GM19193 (cell line): ENCODE measurements at regions not wholly inside any gene's neighbourhood (a gene's known extent, or its start where the extent isn't known, plus 50 kb on each side); places are given as distances from the start of the nearest gene placed in this dataset.

Experiments used
- POLR2A ChIP-seq: IDR thresholded peaks from 4 replicates; pipeline ENCODE4 v1.6.1; 2011; ENCODE audit not compliant: insufficient read depth, insufficient read length; ENCODE audit errors: extremely low read depth

DNA sequence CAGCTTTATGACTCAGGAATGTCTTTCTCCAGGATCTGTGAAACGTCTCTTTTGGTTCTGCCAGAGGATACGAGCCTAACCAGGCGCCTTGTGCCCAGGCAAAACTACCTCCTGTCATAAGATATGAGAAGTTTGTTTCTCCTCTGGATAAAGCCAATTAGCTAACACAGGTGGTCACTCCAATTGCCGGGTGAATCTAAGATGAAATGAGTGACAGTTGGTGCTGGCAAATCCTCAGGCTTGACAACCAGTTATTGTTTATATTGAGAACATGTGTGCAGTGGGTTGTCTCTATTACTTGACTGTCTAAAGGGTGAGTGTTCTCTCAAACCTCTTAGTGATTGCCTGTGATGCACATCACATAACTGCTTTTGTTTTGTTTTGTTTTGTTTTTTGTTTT is 449.1 kb downstream of the XPNPEP1 start:
- no peak for TF ChIP-seq POLR2A

- TF ChIP-seq POLR2A, result no peak
These were observed 455.8 kb downstream of the XPNPEP1 start for GRCh38 chr10:109467551-109467950.

DNA sequence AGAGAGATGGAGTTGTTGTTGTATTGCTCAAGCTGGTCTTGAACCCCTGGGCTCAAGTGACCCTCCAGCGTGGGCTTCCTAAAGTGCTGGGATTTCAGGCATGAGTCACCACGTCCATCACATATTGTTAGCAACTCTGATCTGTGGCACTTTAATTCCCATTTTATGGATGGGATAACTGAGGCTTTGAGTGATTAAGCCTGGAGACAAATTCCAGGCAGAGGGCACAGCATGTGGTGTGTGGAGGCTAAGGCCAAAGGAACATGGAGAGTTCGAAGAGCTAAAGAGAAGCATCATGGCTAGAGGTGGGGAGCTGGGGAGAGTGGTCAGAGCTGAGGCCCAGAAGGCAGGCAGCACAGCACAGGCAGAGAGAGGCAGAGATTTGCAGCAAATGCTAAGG is 458.4 kb downstream of the XPNPEP1 start:
- no peak for TF ChIP-seq POLR2A

DNA sequence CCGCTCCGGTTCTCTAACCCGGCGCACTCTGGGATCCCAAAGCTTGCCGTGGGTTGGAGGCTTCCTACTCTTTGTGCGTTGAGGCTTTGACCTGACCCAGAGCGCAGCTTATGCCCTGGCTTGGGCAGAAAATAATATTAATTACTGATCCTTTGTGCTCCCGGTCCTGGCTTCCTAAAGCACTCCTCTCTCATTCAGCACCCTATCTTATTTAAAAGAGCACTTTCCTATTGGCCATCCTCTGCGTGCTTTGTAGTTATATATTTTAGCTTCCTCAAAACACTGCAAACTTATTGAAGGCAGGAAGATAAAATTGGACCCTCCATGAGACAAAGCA is 466.0 kb downstream of the XPNPEP1 start:
- TF ChIP-seq POLR2A, result no peak

DNA sequence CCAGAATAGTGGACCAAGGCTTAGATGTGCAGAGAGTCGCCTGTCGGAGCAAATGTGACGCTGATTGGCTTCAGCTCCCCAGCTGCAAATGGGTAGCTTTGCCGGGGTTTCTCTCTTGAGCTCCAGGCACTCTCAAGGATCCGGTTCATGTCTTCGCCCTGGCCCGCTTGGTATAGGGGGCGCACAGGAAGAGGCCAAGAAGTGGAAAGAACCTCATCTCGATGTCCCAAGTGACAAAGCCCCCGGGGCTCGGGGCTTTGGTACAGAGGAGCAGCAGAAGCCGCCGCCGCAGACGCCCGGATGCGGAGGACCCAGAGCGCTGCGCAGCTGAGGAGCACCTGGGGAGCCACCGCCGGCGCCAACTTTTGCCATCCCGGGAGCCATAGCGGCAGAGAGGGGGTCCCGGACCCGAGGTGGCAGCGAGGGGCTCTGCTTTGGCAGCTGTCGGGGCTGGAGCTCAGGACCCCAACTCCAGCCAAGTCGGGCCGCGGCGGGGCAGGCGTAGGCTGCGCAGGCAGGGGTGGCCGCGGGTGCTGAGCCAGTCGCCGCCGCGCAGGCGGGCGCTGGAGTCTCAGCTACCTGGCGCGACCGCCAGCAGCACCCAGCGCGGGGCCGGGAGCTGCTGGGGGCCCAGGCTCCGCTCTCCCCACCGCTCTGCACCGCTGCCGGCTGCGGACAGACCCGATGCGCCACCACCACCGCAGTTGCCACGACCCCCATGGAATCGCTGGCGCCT is 466.6 kb downstream of the XPNPEP1 start:
- no peak for TF ChIP-seq POLR2A

GRCh38 chr10:109454691-109455090 is 468.6 kb downstream of the XPNPEP1 start:
- no peak for TF ChIP-seq POLR2A

- TF ChIP-seq POLR2A, result no peak
These were observed 471.4 kb downstream of the XPNPEP1 start for GRCh38 chr10:109451879-109452278.

DNA sequence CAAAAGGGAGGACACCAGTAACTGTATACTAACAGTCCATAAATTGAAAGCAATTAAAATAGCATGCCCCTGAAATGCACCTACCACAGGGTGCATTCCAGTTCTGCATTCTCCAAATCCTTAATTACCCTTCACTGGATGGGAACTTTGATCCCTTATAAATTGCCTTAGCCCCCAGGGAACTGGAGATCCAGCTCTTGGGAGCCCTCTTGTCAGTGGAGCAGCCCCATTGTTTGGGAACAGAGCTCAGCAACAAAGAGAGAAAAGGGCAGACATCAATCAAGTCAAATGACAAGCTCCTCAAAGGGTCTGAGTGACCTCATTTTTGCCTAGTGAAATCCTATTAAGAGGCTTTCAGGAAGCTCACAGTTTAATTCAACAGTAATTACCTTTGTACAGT is 472.6 kb downstream of the XPNPEP1 start:
- no peak for TF ChIP-seq POLR2A

GRCh38 chr10:109433434-109433833 is 489.9 kb downstream of the XPNPEP1 start:
- TF ChIP-seq POLR2A, result no peak

DNA sequence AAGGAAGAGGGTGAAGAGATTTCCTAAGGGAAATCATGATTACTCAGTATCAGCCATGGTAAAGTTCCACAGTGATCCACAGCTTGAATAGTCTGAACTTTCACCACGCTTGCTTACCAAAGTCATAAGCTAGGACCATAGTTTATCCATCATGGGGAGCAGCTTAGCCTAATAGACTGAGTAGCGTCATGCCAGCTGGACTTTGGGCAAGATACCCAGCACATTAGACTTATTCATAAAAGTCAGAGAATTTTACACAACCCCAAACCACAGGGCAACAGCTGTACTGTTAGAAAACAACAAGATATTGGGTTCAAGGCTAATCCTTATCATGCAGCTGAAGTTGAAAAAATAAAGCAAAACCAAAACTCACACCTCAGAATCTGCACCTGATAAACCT is 491.0 kb downstream of the XPNPEP1 start:
- no peak for TF ChIP-seq POLR2A

DNA sequence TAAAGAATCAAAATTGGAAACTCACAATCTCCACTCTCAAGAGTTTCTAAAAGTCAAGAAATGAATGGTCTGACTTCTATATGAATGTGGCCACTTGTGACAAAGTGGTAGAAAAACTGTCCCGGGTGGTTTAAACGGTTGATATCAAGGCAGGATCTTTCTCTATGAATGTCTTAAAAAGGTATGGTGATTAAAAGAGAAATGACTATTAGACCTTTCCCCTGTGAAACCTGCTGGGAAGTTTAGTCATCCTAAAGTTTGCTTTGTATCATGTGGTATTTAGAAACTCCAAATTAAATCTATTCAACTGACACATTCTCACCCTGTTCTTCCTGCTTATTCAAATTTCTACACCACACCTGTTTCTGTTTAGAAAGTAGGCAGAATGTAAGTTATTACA is 492.5 kb downstream of the XPNPEP1 start:
- TF ChIP-seq POLR2A, result no peak

GRCh38 chr10:109430043-109430760 is 493.1 kb downstream of the XPNPEP1 start:
- no peak for TF ChIP-seq POLR2A

DNA sequence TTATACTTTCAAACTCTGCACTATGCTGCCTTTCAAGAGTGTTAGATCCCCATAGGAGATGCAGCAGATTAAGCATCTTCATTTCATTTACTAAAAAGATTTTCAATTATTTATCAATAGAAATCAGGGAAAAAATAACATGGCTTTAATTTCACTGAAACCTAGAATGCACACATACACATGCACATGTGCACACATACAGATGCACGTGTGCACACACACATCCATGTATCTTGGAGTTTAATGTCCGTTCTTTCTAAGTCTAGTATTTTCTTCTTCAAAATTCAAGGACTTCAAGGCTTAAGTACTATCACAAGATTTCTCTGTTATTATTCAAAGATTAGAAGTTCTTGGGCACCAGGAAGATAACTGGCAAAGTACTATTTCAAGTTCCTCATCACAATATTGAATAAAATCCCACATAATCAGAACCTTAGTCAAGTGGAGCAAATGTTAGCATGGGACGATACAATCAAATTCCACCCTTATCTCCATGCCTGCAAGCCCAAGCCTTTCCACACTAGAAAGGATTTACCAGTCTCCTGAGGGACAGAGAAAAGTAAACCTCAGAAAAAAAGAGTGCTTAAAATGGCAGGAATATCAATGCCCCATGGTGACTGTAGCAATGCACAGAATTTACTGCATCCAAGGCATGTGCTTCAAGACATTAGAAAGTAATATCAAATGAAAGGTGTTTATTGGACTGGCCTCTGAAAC is 494.4 kb downstream of the XPNPEP1 start:
- TF ChIP-seq POLR2A, result no peak

DNA sequence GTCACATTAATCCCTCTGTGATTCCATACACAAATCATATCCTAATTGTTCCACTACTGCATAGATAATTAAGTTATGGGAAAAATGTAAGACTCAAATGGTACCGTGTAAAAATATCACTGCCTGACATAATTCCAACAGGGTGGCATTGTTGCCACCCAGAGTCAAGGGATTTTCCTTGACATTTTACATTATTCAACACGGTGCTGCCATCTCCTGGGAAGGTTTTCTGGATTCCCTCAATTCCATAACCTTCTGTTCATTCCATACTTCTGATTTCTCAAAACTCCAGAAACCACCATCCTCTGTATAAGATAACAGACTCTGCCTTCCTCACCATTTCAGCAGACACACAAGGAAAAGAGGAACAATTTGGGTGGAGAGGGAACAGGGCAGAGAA is 495.9 kb downstream of the XPNPEP1 start:
- TF ChIP-seq POLR2A, result no peak

GRCh38 chr10:109426987-109427386 is 496.3 kb downstream of the XPNPEP1 start:
- TF ChIP-seq POLR2A, result no peak

DNA sequence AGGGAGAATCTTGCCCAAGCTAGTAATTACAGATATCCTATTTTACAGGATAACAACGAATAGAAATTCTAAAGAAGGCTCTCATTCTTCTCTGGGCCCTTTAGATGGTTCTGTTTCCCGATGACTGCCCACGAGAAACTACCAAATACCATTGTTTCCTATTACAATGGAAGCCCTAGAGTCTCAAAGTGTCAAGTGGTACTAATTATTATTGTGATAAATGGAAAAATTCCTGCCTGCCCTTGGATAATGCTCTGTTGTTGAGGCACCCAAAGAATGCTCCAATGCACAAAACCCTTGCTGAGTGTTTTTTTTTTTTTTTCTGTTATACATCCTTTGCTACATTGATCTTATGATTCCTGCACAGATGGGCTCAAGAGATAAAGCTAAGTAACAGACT is 504.5 kb downstream of the XPNPEP1 start:
- no peak for TF ChIP-seq POLR2A
